PFSK-1 (cell line): ENCODE measurements at regions not wholly inside any gene's neighbourhood (a gene's known extent, or its start where the extent isn't known, plus 50 kb on each side); places are given as distances from the start of the nearest gene placed in this dataset.

Source experiments
- FOXP2 ChIP-seq: optimal IDR thresholded peaks from 2 replicates; pipeline ENCODE3; 2011; ENCODE audit warnings: borderline replicate concordance, control low read depth, inconsistent platforms; ENCODE audit not compliant: insufficient read depth; ENCODE audit errors: extremely low read length, extremely low read depth
- POLR2AphosphoS5 ChIP-seq: IDR thresholded peaks from 2 replicates; pipeline ENCODE4 v1.6.1; 2012; ENCODE audit warnings: low read depth, mild to moderate bottlenecking, control low read depth, low read length, moderate library complexity
- SIN3A ChIP-seq: IDR thresholded peaks from 2 replicates; pipeline ENCODE4 v1.6.1; 2012; ENCODE audit warnings: mild to moderate bottlenecking, low read length, moderate library complexity, borderline replicate concordance; ENCODE audit not compliant: insufficient read depth
- TAF1 ChIP-seq: IDR thresholded peaks from 2 replicates; pipeline ENCODE4 v1.6.1; 2012; ENCODE audit warnings: low read length, control low read depth, borderline replicate concordance; ENCODE audit not compliant: insufficient read depth
- TF ChIP-seq, protein P1 (sequence below), 2 experiments: IDR thresholded peaks; 2 replicates each; pipeline versions ENCODE4 v1.6.1 to v1.8.0; 2011 to 2012; ENCODE audit warnings: low read depth in 2 of 2, low read length in 2 of 2, control low read depth in 1 of 2, inconsistent platforms in 1 of 2, mild to moderate bottlenecking in 1 of 2, moderate library complexity in 1 of 2; ENCODE audit not compliant: insufficient read depth in 1 of 2

DNA sequence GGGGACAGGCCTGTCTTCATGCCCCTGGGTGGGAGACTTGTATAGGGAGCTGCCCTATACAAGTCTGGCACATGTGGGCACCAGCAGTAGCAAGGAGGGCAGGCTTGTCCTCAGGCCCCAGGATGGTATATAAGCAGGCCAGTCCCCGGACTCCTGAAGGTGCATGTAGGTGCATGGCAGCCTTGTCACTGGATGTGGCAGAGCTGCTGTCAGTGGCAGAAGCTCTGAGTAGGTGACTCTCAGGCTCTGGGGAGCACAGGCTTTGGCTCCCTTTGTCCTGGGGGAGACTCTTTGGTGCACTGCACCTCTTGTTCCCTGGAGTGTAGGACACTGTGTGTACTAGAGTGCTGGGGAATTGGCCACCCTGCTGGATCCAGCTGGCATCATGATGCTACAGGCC, 376.7 kb upstream of the DIPK2B start:
- TF ChIP-seq FOXP2 (no peak), SIN3A (no peak), TAF1 (no peak), POLR2AphosphoS5 (no peak)
- TF ChIP-seq, protein P1, sequence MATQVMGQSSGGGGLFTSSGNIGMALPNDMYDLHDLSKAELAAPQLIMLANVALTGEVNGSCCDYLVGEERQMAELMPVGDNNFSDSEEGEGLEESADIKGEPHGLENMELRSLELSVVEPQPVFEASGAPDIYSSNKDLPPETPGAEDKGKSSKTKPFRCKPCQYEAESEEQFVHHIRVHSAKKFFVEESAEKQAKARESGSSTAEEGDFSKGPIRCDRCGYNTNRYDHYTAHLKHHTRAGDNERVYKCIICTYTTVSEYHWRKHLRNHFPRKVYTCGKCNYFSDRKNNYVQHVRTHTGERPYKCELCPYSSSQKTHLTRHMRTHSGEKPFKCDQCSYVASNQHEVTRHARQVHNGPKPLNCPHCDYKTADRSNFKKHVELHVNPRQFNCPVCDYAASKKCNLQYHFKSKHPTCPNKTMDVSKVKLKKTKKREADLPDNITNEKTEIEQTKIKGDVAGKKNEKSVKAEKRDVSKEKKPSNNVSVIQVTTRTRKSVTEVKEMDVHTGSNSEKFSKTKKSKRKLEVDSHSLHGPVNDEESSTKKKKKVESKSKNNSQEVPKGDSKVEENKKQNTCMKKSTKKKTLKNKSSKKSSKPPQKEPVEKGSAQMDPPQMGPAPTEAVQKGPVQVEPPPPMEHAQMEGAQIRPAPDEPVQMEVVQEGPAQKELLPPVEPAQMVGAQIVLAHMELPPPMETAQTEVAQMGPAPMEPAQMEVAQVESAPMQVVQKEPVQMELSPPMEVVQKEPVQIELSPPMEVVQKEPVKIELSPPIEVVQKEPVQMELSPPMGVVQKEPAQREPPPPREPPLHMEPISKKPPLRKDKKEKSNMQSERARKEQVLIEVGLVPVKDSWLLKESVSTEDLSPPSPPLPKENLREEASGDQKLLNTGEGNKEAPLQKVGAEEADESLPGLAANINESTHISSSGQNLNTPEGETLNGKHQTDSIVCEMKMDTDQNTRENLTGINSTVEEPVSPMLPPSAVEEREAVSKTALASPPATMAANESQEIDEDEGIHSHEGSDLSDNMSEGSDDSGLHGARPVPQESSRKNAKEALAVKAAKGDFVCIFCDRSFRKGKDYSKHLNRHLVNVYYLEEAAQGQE (IDR thresholded peaks at IDR 0.05; ENCODE audit: insufficient read depth in 1 of 2, low read depth in 2 of 2, low read length in 2 of 2): no peak

DNA sequence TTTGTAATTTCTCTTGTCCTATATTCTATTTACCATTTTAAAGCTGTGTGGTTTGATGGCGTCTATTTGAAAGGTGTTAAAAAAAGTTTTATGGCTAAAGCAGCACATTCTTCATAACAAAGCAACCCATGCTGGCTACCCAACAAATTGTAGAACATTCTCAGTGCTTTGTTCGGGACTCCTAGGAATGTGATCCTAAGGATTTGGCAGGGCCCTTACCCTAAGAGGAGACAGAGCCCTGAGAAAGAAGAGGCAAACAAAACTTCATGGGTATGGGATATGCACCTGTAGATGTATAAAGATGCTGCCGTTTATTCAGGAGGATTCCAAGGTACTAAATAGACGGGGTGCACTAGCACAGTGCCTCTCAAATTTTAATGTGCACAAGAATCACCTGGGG, 370.8 kb upstream of the DIPK2B start:
- TF ChIP-seq, protein P1 (IDR thresholded peaks at IDR 0.05; ENCODE audit: insufficient read depth in 1 of 2, low read depth in 2 of 2, low read length in 2 of 2): no peak
- no peak for TF ChIP-seq TAF1
- TF ChIP-seq FOXP2: no peak
- no peak for TF ChIP-seq SIN3A
- TF ChIP-seq POLR2AphosphoS5: no peak

DNA sequence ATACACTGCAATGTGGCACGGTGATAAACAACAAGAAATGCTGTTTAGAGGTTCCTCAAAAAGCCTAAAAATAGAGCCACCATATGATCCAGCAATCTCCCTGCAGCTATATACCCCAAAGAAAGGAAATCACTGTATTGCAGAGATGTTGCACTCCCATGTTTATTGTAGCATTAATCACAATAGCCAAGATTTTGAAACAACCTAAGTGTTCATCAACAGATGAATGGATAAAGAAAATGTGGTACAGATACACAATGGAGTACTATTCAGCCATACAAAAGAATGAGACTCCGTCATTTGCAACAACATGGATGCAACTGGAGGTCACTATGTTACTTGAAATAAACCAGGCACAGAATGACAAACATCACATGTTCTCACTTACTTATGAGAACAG, 365.8 kb upstream of the DIPK2B start:
- no peak for TF ChIP-seq SIN3A

DNA sequence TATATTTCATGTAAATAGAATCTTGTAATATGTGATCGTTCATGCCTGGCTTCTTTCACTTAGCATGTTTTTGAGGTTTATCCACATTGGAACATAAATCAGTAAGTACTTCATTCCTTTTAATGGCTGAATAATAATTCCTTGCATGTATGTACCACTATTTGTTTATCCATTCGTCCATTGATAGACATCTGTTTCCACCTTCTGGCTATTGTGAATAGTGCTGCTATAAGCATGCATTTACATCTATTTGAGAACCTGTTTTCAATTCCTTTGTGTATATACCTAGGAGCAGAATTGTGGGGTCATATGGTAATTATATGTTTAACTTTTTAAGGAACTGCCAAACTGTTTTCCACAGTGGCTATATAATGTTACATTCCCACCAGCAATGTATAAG, 356.7 kb upstream of the DIPK2B start:
- TF ChIP-seq POLR2AphosphoS5 (no peak), FOXP2 (no peak)
- TF ChIP-seq, protein P1 (IDR thresholded peaks at IDR 0.05; ENCODE audit: insufficient read depth in 1 of 2, low read depth in 2 of 2, low read length in 2 of 2): no peak

DNA sequence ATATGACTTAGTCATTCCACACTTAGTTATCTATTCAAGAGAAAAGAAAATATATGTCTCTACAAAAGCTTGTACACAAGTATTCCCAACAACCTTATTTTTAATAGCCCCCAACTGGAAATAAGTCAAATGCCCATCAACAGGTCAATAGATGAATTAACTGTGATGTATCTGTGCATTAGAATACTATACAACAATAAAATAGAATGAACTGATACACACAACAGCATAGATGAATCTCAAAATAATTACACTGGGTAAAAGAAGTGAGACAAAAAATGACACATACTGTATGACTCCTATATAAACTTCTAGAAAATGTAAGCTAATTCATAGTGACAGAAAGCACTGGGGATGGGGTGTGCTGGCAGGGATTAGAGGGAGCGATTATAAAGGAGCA, 354.1 kb upstream of the DIPK2B start:
- TF ChIP-seq SIN3A: no peak
- TF ChIP-seq FOXP2: no peak
- TF ChIP-seq POLR2AphosphoS5: no peak
- TF ChIP-seq, protein P1 (IDR thresholded peaks at IDR 0.05; ENCODE audit: insufficient read depth in 1 of 2, low read depth in 2 of 2, low read length in 2 of 2): no peak
- no peak for TF ChIP-seq TAF1

DNA sequence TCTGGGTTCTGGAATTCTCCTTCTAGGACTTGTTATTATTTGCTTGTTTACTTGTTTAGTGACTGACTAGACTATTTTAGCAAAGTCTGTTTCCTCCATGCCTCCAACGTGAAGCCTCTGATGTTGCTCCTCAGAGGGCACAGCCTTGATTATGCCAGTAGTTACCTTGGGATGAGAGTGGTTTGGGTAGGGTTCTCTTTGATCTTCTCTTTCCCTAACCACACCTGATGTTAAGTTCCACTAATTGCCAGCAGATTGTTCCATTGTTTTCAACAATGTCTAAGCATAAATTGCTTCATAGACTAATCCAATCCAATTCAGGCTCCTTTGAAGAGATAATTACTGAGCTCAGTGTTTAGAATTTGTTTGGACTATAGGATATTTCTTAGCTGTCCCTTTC, 352.7 kb upstream of the DIPK2B start:
- TF ChIP-seq SIN3A: no peak
